ENCODE measurements at regions not wholly inside any gene's neighbourhood (a gene's known extent, or its start where the extent isn't known, plus 50 kb on each side); places are given as distances from the start of the nearest gene placed in this dataset.
A peak's percentile ranks its signal among the peaks of the same experiment; 100 is the strongest.

- Histone ChIP-seq H3K4me1 (ENCODE audit: insufficient read depth, insufficient read length) (no peaks in the 10 kb centered on the region), H3K4me3 (ENCODE audit: insufficient read length, low read depth) (no peak overlapping the region), H3K27me3 (ENCODE audit: insufficient read depth, insufficient read length) (no peaks in the 10 kb centered on the region), H3K36me3 (ENCODE audit: insufficient read depth, insufficient read length, low read length) (no peaks in the 10 kb centered on the region), H3K9ac (ENCODE audit: insufficient read length, low read depth) (no peak overlapping the region), H3K9me3 (ENCODE audit: insufficient read depth, low read length) (no peaks in the 10 kb centered on the region)
- no peak for DNase-seq (ENCODE audit: low read depth, low spot score)
- TF ChIP-seq SUZ12 (IDR thresholded peaks at IDR 0.05; ENCODE audit: extremely low read depth, insufficient read depth, insufficient read length) (no peak), ZNF274 (IDR thresholded peaks at IDR 0.05; ENCODE audit: low read depth, low read length) (no peak), YY1 (IDR thresholded peaks at IDR 0.05; ENCODE audit: insufficient read depth, insufficient read length) (no peak)
These were observed 122.6 kb upstream of the PIEZO2 start for GRCh38 chr18:11271954-11272353.

- Histone ChIP-seq H3K36me3 (ENCODE audit: insufficient read depth, insufficient read length, low read length) (no peaks in the 10 kb centered on the region), H3K9me3 (ENCODE audit: insufficient read depth, low read length) (no peaks in the 10 kb centered on the region), H3K9ac (ENCODE audit: insufficient read length, low read depth) (no peak overlapping the region), H3K4me1 (ENCODE audit: insufficient read depth, insufficient read length) (no peaks in the 10 kb centered on the region), H3K27me3 (ENCODE audit: insufficient read depth, insufficient read length) (no peaks in the 10 kb centered on the region), H3K4me3 (ENCODE audit: insufficient read length, low read depth) (no peak overlapping the region)
- no peak for TF ChIP-seq YY1 (IDR thresholded peaks at IDR 0.05; ENCODE audit: insufficient read depth, insufficient read length)
- TF ChIP-seq SUZ12 (IDR thresholded peaks at IDR 0.05; ENCODE audit: extremely low read depth, insufficient read depth, insufficient read length) = no peak
- no peak for DNase-seq (ENCODE audit: low read depth, low spot score)
These were observed 119.9 kb upstream of the PIEZO2 start for GRCh38 chr18:11269257-11269656.

DNA sequence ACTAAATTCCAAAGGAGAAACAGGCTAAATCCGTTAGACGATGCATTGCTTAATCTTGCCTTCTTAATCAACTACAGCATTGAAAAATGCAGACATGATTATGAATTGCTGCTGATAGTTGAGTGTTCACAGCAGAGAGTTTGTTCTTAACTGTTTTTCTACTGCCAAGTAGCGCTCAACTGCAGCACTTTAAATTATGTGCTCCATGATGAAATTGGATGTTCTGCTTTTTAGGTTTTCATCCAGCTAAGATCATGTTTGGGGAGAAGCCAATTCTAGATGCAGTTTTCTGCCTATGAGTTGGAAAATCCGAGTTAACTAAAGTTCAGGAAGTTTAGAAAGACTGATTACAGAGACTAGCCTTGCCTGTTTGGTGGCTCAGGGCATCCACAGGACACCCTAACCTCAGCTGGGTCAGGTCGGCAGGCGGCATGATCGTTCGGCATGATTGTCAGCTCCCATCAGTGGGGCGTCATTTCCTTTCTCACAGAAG lies 119.4 kb upstream of the PIEZO2 start:
- H3K9me3 ChIP-seq (ENCODE audit: insufficient read depth, low read length) = peaks cover 4% of the 10 kb centered on the region
- H3K4me1 ChIP-seq (ENCODE audit: insufficient read depth, insufficient read length) = no peaks in the 10 kb centered on the region
- H3K4me3 ChIP-seq (ENCODE audit: insufficient read length, low read depth) = no peak overlapping the region
- DNase-seq (ENCODE audit: low read depth, low spot score) = no peak
- no peaks in the 10 kb centered on the region for H3K36me3 ChIP-seq (ENCODE audit: insufficient read depth, insufficient read length, low read length)
- H3K27me3 ChIP-seq (ENCODE audit: insufficient read depth, insufficient read length) = no peaks in the 10 kb centered on the region
- no peak for TF ChIP-seq SUZ12 (IDR thresholded peaks at IDR 0.05; ENCODE audit: extremely low read depth, insufficient read depth, insufficient read length)
- no peak for TF ChIP-seq YY1 (IDR thresholded peaks at IDR 0.05; ENCODE audit: insufficient read depth, insufficient read length)
- TF ChIP-seq ZNF274 (IDR thresholded peaks at IDR 0.05; ENCODE audit: low read depth, low read length) = no peak
- no peak overlapping the region for H3K9ac ChIP-seq (ENCODE audit: insufficient read length, low read depth)

- no peak overlapping the region for H3K4me3 ChIP-seq (ENCODE audit: insufficient read length, low read depth)
- H3K9ac ChIP-seq (ENCODE audit: insufficient read length, low read depth) = no peak overlapping the region
- no peak for TF ChIP-seq SUZ12 (IDR thresholded peaks at IDR 0.05; ENCODE audit: extremely low read depth, insufficient read depth, insufficient read length)
- no peak for TF ChIP-seq YY1 (IDR thresholded peaks at IDR 0.05; ENCODE audit: insufficient read depth, insufficient read length)
- TF ChIP-seq ZNF274 (IDR thresholded peaks at IDR 0.05; ENCODE audit: low read depth, low read length) = no peak
- no peaks in the 10 kb centered on the region for H3K4me1 ChIP-seq (ENCODE audit: insufficient read depth, insufficient read length)
- H3K36me3 ChIP-seq (ENCODE audit: insufficient read depth, insufficient read length, low read length) = no peaks in the 10 kb centered on the region
- H3K9me3 ChIP-seq (ENCODE audit: insufficient read depth, low read length) = peaks cover 10% of the 10 kb centered on the region
- no peak for DNase-seq (ENCODE audit: low read depth, low spot score)
- no peaks in the 10 kb centered on the region for H3K27me3 ChIP-seq (ENCODE audit: insufficient read depth, insufficient read length)
These were observed 118.8 kb upstream of the PIEZO2 start for GRCh38 chr18:11268153-11268552.

- H3K27me3 ChIP-seq (ENCODE audit: insufficient read depth, insufficient read length) = no peaks in the 10 kb centered on the region
- DNase-seq (ENCODE audit: low read depth, low spot score) = no peak
- H3K4me3 ChIP-seq (ENCODE audit: insufficient read length, low read depth) = no peak overlapping the region
- H3K4me1 ChIP-seq (ENCODE audit: insufficient read depth, insufficient read length) = no peaks in the 10 kb centered on the region
- peaks cover 10% of the 10 kb centered on the region for H3K9me3 ChIP-seq (ENCODE audit: insufficient read depth, low read length)
- no peaks in the 10 kb centered on the region for H3K36me3 ChIP-seq (ENCODE audit: insufficient read depth, insufficient read length, low read length)
- TF ChIP-seq SUZ12 (IDR thresholded peaks at IDR 0.05; ENCODE audit: extremely low read depth, insufficient read depth, insufficient read length) (no peak), YY1 (IDR thresholded peaks at IDR 0.05; ENCODE audit: insufficient read depth, insufficient read length) (no peak), ZNF274 (IDR thresholded peaks at IDR 0.05; ENCODE audit: low read depth, low read length) (no peak)
- no peak overlapping the region for H3K9ac ChIP-seq (ENCODE audit: insufficient read length, low read depth)
These were observed 117.6 kb upstream of the PIEZO2 start for GRCh38 chr18:11266781-11267480.

DNA sequence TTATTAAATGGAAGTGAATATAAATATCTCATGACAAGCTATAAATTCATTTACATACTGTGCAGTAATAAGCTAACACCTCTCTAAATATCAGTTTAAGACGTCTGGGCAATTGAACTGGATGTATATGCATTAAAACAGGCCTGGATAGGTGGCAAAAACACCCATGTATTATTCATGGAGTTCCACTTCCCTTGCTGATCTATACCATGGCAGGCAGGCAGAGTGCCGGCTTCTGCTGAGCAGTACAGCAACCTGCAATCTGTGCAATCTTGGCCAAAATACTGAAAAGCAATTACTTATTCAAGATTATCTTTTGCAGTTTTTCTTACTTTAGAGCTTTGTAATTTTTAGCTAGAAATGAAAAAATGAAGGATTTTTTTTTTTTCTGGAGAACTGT lies 112.1 kb upstream of the PIEZO2 start:
- Histone ChIP-seq H3K9me3 (ENCODE audit: insufficient read depth, low read length) (peaks cover 10% of the 10 kb centered on the region), H3K9ac (ENCODE audit: insufficient read length, low read depth) (no peak overlapping the region), H3K4me3 (ENCODE audit: insufficient read length, low read depth) (no peak overlapping the region), H3K36me3 (ENCODE audit: insufficient read depth, insufficient read length, low read length) (no peaks in the 10 kb centered on the region), H3K27me3 (ENCODE audit: insufficient read depth, insufficient read length) (no peaks in the 10 kb centered on the region), H3K4me1 (ENCODE audit: insufficient read depth, insufficient read length) (peaks cover 3% of the 10 kb centered on the region)
- no peak for DNase-seq (ENCODE audit: low read depth, low spot score)
- TF ChIP-seq ZNF274 (IDR thresholded peaks at IDR 0.05; ENCODE audit: low read depth, low read length) = no peak
- TF ChIP-seq SUZ12 (IDR thresholded peaks at IDR 0.05; ENCODE audit: extremely low read depth, insufficient read depth, insufficient read length) = no peak
- no peak for TF ChIP-seq YY1 (IDR thresholded peaks at IDR 0.05; ENCODE audit: insufficient read depth, insufficient read length)

GRCh38 chr18:11260961-11261461 lies 111.6 kb upstream of the PIEZO2 start:
- no peak for TF ChIP-seq ZNF274 (IDR thresholded peaks at IDR 0.05; ENCODE audit: low read depth, low read length)
- no peak for TF ChIP-seq SUZ12 (IDR thresholded peaks at IDR 0.05; ENCODE audit: extremely low read depth, insufficient read depth, insufficient read length)
- TF ChIP-seq YY1 (IDR thresholded peaks at IDR 0.05; ENCODE audit: insufficient read depth, insufficient read length) = no peak
- peak; percentile 49 for DNase-seq (ENCODE audit: low read depth, low spot score)
- Histone ChIP-seq H3K9ac (ENCODE audit: insufficient read length, low read depth) (no peak overlapping the region), H3K4me1 (ENCODE audit: insufficient read depth, insufficient read length) (peaks cover 3% of the 10 kb centered on the region), H3K9me3 (ENCODE audit: insufficient read depth, low read length) (peaks cover 10% of the 10 kb centered on the region), H3K36me3 (ENCODE audit: insufficient read depth, insufficient read length, low read length) (no peaks in the 10 kb centered on the region), H3K27me3 (ENCODE audit: insufficient read depth, insufficient read length) (no peaks in the 10 kb centered on the region), H3K4me3 (ENCODE audit: insufficient read length, low read depth) (no peak overlapping the region)
